Stimulated activated naive CD8-positive, alpha-beta T cell treated with anti-CD3 and anti-CD28 coated beads, Interleukin-15, Interleukin-2, amounts not matched to agents 100 ng/mL and 50 ng/mL, for 24 hours (primary cell): ENCODE measurements at regions not wholly inside any gene's neighbourhood (a gene's known extent, or its start where the extent isn't known, plus 50 kb on each side); places are given as distances from the start of the nearest gene placed in this dataset.
"Not testable (repeated sequence)": the region's sequence is repeated elsewhere in the genome, so short reads cannot be mapped to it uniquely, and the experiment has no call there.

Experiments used
- H3K27ac Mint-ChIP-seq: one replicate; pipeline ENCODE4 v1.8.0; 2021; ENCODE audit warnings: mild to moderate bottlenecking, mixed read lengths
- H3K27me3 Mint-ChIP-seq: one replicate; pipeline ENCODE4 v1.8.0; 2021; ENCODE audit warnings: mixed read lengths
- H3K36me3 Mint-ChIP-seq: one replicate; pipeline ENCODE4 v1.8.0; 2021; ENCODE audit warnings: low read depth, mixed read lengths
- H3K4me1 Mint-ChIP-seq: one replicate; pipeline ENCODE4 v1.8.0; 2021; ENCODE audit warnings: low read depth, mixed read lengths
- H3K4me3 Mint-ChIP-seq: one replicate; pipeline ENCODE4 v1.8.0; 2021; ENCODE audit warnings: mild to moderate bottlenecking, mixed read lengths
- H3K9me3 Mint-ChIP-seq: one replicate; pipeline ENCODE4 v1.8.0; 2021; ENCODE audit warnings: mixed read lengths

DNA sequence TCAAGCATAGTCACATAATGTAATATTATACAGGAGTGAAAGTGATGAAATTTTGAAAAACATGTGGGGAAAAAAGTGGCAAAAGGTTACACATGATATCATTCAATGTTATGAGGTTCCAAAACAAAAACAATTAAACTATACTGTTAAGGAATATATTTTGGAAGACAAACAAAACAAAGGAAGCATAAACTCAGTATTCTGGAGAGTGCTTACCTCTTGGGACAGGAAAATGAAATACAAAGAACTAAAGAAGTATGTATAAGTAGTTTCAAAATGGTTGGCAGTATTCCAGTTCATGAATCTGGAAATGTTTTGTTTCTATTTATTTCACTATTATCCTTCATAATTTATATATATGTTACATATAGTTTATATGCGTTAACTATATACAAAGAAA, 213.5 kb downstream of the MOXD1 start:
- Mint-ChIP-seq H3K4me1 (peaks cover 19% of the 10 kb centered on the region), H3K36me3 (no peaks in the 10 kb centered on the region), H3K9me3 (peaks cover 6% of the 10 kb centered on the region), H3K4me3 (no peak overlapping the region), H3K27ac (no peak overlapping the region), H3K27me3 (peaks cover 9% of the 10 kb centered on the region)

DNA sequence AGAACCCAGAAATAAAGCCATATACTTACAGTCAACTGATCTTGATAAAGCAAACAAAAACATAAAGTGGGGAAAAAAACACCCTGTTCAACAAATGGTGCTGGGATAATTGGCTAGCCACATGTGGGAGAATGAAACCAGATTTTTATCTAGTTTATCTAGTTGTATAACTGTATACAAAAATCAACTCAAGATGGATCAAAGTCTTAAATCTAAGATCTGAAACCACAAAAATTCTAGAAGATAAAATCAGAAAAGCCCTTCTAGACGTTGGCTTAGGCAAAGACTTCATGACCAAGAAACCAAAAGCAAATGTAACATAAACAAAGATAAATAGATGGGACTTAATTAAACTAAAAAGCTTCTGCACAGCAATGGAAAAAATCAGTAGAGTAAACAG, 216.3 kb downstream of the MOXD1 start:
- not testable (repeated sequence) for H3K4me1 Mint-ChIP-seq, H3K27ac Mint-ChIP-seq, H3K9me3 Mint-ChIP-seq, H3K4me3 Mint-ChIP-seq, H3K36me3 Mint-ChIP-seq
- peaks cover 17% of the 10 kb centered on the region for H3K27me3 Mint-ChIP-seq

DNA sequence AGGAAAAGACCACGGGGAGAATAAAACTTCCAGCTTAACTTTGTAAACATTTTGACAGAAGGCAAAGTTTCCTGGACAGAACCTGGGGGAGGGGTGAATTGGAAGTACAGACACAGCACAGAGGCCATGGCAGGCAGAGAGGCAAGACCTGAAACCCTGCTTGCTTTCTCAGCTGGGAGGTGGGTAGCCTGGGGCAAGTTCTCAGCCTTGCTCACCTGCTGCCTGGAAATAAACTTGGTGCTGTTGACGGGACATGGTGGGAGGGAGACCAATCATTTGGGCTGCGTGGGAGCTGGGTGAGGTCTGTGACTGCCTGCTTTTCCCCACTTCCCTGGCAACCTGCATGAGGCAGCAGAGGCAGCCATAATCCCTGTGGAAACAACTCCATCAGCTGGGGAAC, 221.3 kb downstream of the MOXD1 start:
- no peak overlapping the region for H3K27ac Mint-ChIP-seq
- peaks cover 22% of the 10 kb centered on the region for H3K27me3 Mint-ChIP-seq
- no peaks in the 10 kb centered on the region for H3K36me3 Mint-ChIP-seq
- no peak overlapping the region for H3K4me3 Mint-ChIP-seq
- H3K9me3 Mint-ChIP-seq = peaks cover 20% of the 10 kb centered on the region
- H3K4me1 Mint-ChIP-seq = no peaks in the 10 kb centered on the region

DNA sequence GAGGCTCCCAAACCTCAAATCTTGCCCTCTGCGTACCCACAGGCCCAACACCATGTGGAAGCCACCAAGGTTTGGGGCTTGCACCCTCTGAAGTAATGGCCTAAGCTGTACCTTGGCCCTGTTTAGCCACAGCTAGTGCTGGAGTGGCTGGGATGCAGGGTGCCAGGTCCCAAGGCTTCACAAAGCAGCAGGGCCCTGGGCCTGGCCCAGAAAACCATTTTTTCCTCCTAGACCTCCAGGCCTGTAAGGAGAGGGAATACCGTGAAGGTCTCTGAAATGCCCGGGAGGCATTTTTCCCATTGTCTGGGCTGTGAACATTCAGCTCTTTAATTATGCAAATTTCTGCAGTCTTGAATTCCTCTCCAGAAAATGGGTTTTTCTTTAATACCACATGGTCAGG, 223.7 kb upstream of the CCN2 start:
- Mint-ChIP-seq H3K27me3 (peaks cover 4% of the 10 kb centered on the region), H3K4me1 (no peaks in the 10 kb centered on the region), H3K27ac (no peak overlapping the region), H3K36me3 (no peaks in the 10 kb centered on the region), H3K9me3 (peaks cover 14% of the 10 kb centered on the region), H3K4me3 (no peak overlapping the region)

DNA sequence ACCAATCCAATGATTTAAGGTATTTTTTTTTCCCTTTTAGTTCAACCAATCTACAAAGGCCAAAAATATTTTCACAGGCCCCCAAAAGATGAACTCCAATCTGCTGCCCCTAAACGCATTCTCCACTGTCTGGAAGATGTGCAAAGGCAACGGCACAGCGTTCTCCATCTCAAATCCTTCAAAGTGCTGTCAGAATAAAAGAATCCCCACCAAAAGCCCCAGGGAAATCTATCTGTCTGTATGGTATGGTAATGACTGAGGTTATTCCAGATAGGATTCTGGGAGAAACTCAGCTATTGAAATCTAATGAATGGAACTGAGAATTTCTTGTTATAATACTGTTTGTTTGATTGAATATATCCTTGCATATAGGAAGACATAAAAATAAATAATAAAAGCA, 217.8 kb upstream of the CCN2 start:
- Mint-ChIP-seq H3K9me3 (peaks cover 5% of the 10 kb centered on the region), H3K4me3 (no peak overlapping the region), H3K4me1 (no peaks in the 10 kb centered on the region), H3K36me3 (no peaks in the 10 kb centered on the region), H3K27me3 (peaks cover 4% of the 10 kb centered on the region), H3K27ac (no peak overlapping the region)

DNA sequence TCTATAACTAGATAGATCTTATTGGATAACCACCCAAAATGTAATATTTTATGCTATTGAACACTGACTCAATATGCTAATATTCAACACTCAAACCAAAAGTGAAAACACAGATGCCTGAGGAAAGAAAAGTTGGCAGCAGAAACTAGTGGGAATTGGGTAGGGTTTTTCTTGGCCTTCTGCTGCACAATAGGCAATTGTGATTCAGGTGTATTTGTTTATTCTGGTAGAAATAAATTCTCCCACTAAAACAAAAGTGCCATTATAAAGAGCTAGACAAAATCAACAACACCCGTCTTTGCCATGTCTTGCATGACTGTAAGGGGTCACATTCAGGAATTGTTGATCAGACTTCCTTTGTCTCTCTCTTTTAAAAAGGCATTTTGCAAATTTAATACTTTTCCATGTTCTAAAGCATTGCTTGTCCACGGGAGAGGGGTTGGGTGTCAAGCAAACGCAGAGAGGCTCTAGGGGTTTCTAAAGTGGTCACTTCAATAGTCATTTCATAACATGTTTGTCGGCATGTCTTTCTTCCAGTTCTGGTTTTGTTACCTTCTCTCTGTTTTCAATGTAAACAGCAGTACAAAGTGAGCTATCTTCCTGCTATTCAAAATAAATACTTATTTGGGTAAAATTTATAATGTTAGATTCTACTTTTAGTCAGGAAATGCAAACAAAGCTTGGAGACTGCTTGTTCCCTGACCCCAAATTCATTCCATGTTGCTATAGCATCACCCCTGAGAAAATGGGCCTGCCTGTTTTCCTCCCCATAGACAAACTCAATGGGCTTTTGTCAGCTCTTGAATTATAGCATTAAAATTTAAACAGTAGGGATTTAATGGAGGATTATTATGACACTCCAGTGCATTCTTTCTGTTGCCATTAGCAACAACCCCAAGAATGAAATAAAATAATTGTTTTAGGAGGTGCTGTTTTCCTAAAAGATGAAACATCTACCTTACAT, 217.0 kb upstream of the CCN2 start:
- Mint-ChIP-seq H3K27ac (no peak overlapping the region), H3K9me3 (peaks cover 5% of the 10 kb centered on the region), H3K36me3 (no peaks in the 10 kb centered on the region), H3K27me3 (peaks cover 4% of the 10 kb centered on the region), H3K4me1 (no peaks in the 10 kb centered on the region), H3K4me3 (no peak overlapping the region)

DNA sequence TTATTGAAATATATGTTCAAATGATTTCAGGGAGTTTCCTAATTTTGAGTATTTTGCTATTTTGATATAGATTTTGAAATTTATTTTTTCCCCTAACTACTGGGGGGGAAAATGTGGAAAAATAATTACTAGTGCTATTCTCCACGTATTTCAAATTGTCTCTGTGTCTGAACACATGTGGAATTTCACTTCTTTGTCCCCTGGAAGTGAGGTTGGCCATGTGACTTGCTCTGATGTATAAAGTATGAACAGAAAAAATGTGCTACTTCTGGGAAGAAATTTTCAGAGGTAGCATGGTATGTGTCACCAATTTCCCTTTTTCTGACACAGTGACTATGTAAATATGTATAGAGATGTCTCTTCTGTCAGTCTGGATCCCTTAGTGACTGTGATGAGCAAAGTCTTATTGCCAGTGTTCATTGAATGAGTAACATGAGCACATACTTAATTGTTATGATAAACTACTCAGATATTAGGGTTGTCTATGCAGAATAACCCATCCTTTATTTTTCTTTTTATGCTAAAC, 215.4 kb upstream of the CCN2 start:
- no peak overlapping the region for H3K27ac Mint-ChIP-seq
- H3K4me1 Mint-ChIP-seq = no peaks in the 10 kb centered on the region
- peaks cover 4% of the 10 kb centered on the region for H3K27me3 Mint-ChIP-seq
- no peak overlapping the region for H3K4me3 Mint-ChIP-seq
- peaks cover 5% of the 10 kb centered on the region for H3K9me3 Mint-ChIP-seq
- H3K36me3 Mint-ChIP-seq = no peaks in the 10 kb centered on the region

DNA sequence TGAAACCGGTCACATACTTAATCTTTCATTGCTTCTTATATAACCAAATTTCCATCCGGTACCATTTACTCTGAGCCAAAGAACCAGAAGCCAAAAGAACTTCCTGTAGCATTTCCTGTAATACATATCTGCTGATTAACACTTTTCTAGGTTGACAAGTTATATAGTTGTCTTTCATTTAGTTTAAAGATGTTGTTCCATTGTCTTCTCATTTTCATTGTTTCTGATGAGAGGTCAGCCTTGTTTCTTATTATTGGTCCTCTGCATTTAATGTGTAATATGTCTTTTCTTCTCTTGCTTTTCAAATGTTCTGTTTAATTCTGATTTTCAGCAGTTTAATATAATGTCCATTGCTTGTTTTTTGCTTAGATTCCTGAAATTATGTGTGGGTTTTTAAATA, 214.5 kb upstream of the CCN2 start:
- H3K27ac Mint-ChIP-seq = no peak overlapping the region
- H3K4me3 Mint-ChIP-seq = no peak overlapping the region
- H3K4me1 Mint-ChIP-seq = no peaks in the 10 kb centered on the region
- peaks cover 4% of the 10 kb centered on the region for H3K27me3 Mint-ChIP-seq
- peaks cover 5% of the 10 kb centered on the region for H3K9me3 Mint-ChIP-seq
- H3K36me3 Mint-ChIP-seq = no peaks in the 10 kb centered on the region

DNA sequence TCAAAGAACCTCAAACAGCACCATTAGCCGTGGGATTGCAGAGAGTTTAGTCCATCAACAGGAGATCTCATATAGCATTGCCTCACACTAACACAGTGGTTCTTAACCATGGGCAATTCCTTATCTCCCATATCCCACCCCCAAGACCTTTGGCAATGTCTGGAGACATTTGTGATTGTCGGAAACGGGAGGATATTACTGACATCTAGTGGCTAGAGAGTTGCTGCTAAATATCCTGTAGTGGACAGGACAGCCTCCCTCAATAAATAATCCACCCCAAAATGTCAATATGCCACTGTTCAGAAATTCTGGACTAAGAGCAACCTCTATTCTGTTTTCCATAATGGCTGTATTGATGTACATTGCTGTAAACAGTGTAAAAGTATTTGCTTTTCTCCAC, 210.1 kb upstream of the CCN2 start:
- no peak overlapping the region for H3K4me3 Mint-ChIP-seq
- no peak overlapping the region for H3K27ac Mint-ChIP-seq
- H3K27me3 Mint-ChIP-seq = peaks cover 4% of the 10 kb centered on the region
- H3K36me3 Mint-ChIP-seq = no peaks in the 10 kb centered on the region
- H3K4me1 Mint-ChIP-seq = no peaks in the 10 kb centered on the region
- H3K9me3 Mint-ChIP-seq = peaks cover 5% of the 10 kb centered on the region

DNA sequence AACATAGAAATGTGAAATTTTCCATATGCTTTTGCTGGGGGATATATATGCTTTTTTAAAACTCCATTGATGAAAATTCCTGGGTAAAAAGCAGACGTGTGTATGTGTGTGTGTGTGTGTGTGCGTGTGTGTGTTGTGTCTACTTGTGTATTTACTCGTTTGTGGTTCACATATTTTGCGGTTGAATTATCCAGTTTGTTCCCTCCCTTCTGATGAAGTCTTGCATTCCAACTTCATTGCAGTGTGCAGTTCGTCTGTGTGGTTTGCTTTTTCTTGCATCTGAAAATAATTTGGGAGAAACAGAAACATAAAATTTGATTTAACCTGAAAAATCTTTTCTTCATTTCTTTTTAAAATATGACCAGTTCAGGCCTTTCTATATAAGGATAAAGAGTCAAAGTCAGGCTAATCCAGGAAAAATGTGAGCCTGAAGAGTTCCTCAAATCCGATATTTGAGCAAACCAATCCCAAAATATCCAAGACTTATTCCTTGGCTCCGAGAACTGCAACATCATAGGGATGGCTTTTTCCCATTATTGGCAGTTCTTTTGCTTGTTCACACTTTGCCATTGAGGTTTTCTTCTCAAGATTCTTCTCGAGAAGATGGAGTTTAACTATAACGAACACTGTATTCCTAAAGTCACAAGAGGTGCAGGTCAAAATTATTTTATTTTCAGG, 202.2 kb upstream of the CCN2 start:
- peaks cover 2% of the 10 kb centered on the region for H3K27me3 Mint-ChIP-seq
- H3K4me1 Mint-ChIP-seq = no peaks in the 10 kb centered on the region
- no peaks in the 10 kb centered on the region for H3K36me3 Mint-ChIP-seq
- no peak overlapping the region for H3K4me3 Mint-ChIP-seq
- no peak overlapping the region for H3K27ac Mint-ChIP-seq
- H3K9me3 Mint-ChIP-seq = no peaks in the 10 kb centered on the region

DNA sequence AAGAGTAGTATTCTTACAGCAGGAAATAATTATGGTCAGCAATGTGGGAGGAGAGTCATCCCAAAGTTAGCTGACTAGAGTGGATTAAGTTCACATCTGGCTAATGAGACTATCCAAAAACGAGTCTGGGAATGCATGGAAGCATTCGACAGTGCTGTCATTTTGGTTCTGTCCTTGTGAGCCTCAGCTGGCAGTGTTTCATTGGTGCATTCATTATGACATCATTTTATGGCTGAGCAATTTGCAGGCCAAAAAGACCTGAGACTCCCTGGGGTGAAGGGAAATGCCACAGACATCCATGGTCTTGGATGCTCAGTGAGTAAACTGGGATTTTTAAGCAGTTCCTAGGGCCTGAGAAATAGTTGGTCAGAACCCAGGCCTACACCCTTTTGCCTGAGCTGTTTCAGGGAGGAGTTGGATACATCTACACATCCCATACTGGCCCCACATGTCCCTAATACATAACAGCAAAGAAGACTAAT, 196.4 kb upstream of the CCN2 start:
- no peaks in the 10 kb centered on the region for H3K4me1 Mint-ChIP-seq
- H3K4me3 Mint-ChIP-seq = no peak overlapping the region
- no peaks in the 10 kb centered on the region for H3K9me3 Mint-ChIP-seq
- no peaks in the 10 kb centered on the region for H3K36me3 Mint-ChIP-seq
- peaks cover 8% of the 10 kb centered on the region for H3K27me3 Mint-ChIP-seq
- no peak overlapping the region for H3K27ac Mint-ChIP-seq

DNA sequence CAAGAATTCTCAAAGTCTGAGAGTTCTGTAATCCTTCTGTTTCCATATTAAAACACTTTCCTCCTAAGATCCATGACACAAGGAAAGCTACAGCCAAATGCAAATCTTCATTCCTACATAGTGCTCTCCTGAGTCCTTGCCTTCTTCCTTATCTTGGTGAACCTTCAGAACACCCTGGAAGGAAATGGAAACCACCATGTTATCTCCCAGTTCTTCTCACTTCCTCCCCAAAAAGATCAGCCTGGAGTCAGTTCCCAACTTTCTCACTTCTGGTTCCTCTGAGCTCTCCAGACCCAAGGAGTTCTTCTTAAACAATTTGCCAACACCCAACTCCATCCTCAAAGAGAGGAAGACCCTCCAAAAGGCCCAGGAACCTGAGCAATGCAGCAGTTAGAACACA, 193.3 kb upstream of the CCN2 start:
- Mint-ChIP-seq H3K4me1 (no peaks in the 10 kb centered on the region), H3K4me3 (no peak overlapping the region), H3K27ac (no peak overlapping the region), H3K36me3 (no peaks in the 10 kb centered on the region), H3K27me3 (peaks cover 8% of the 10 kb centered on the region), H3K9me3 (no peaks in the 10 kb centered on the region)

DNA sequence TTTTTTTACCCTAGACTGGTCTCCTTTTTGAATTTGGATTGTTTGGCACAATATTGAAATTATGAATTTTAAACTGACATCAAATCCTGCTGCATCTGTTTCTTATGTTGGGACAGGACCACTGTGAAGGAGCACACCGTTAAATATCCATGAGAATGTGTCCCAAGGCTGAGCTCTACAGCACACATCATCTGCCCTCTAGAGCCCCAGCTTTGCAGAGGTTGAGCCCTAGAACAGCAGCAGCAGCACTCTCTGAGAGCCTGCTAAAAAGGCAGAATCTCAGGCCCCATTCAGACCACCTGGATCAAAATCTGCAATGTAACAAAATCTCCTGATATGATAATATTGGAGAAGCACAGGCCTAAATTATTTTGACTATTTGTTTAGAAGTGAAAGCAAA, 192.1 kb upstream of the CCN2 start:
- Mint-ChIP-seq H3K27ac (no peak overlapping the region), H3K27me3 (peaks cover 5% of the 10 kb centered on the region), H3K9me3 (no peaks in the 10 kb centered on the region), H3K36me3 (no peaks in the 10 kb centered on the region), H3K4me1 (no peaks in the 10 kb centered on the region), H3K4me3 (no peak overlapping the region)

DNA sequence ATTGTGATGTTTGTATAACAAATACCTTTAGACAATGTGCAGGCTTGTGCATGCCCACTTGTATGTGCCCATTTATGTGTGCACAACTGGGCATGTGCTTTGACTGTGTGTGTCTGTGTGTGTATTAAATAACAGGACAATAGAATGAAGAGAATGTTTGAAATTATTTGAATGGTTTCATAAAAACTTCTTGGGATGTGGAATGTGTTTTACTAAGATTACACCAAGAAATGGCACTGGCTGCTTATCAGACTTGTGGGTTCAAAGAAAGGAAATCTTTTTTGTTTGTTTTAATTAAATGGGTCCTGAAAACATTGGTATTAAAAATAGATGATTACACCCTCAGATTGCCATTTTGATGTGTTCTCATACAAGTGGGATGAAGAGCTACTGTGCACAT, 191.6 kb upstream of the CCN2 start:
- Mint-ChIP-seq H3K4me1 (no peaks in the 10 kb centered on the region), H3K9me3 (no peaks in the 10 kb centered on the region), H3K27me3 (peaks cover 3% of the 10 kb centered on the region), H3K27ac (no peak overlapping the region), H3K4me3 (no peak overlapping the region), H3K36me3 (no peaks in the 10 kb centered on the region)

DNA sequence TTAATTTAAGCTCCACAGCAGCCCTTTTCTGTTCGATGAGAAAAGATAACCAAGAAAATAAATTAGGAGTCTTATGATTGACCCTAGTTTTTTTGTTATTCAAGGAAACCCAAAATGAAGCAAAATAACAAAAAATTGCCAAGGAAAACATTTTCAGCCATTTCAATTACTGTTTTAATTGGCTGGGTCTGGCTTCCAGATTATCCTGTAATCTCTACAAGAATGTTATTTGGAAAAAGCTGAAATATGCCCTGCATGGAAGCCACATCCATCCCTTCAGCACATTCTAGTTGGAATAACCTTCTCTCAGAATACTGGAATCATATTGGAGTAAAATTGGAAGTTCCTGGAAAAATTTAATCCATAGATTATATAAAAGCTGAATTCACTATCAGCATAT, 191.1 kb upstream of the CCN2 start:
- Mint-ChIP-seq H3K9me3 (no peaks in the 10 kb centered on the region), H3K4me3 (no peak overlapping the region), H3K27ac (no peak overlapping the region), H3K27me3 (peaks cover 3% of the 10 kb centered on the region), H3K36me3 (no peaks in the 10 kb centered on the region), H3K4me1 (no peaks in the 10 kb centered on the region)
